IMR-90 (cell line): ENCODE measurements at regions not wholly inside any gene's neighbourhood (a gene's known extent, or its start where the extent isn't known, plus 50 kb on each side); places are given as distances from the start of the nearest gene placed in this dataset.
"Not testable (repeated sequence)": the region's sequence is repeated elsewhere in the genome, so short reads cannot be mapped to it uniquely, and the experiment has no call there.

Source experiments
- ATAC-seq: fragments of 200-7000 bp; cut with Tn5 transposase; 2 replicates; pipeline ENCODE4 v1.9.1; 2020; ENCODE audit warnings: low read depth, mild to moderate bottlenecking, moderate library complexity
- BruUV-seq: library from RNA; stranded (reverse); fragments of 400-500 nt; replicated peaks from 2 replicates; lab custom pipeline; 2021; lab: Mats Ljungman, UMichigan
- CTCF ChIA-PET: fragments of 300-600 bp; formaldehyde crosslinking; extraction: SDS; loops from one replicate; lab custom pipeline; 2021; ENCODE audit warnings: antibody characterized with exemption; lab: Yijun Ruan, JAX
- POLR2A ChIA-PET: fragments of 300-600 bp; sonication (Branson Sonifier 250); formaldehyde crosslinking; loops from one replicate; lab custom pipeline; 2022; ENCODE audit warnings: antibody characterized with exemption; ENCODE audit not compliant: unreplicated experiment; lab: Charles Lee
- DNase-seq: peaks from one replicate; pipeline ENCODE4 v3.0.0; 2013
- H2AFZ ChIP-seq: replicated peaks from 2 replicates; pipeline ENCODE3; 2013; ENCODE audit warnings: low read length, mild to moderate bottlenecking; ENCODE audit not compliant: poor library complexity
- H2AK5ac ChIP-seq: 2 replicates; pipeline ENCODE4 v1.6.1; 2013; ENCODE audit warnings: low read depth, low read length, inconsistent platforms
- H2AK9ac ChIP-seq: replicated peaks from 2 replicates; pipeline ENCODE3; 2013; ENCODE audit warnings: mild to moderate bottlenecking, low read depth, low read length, moderate library complexity; ENCODE audit not compliant: poor library complexity
- H2BK120ac ChIP-seq: 2 replicates; pipeline ENCODE4 v1.6.1; 2013; ENCODE audit warnings: low read depth, low read length, inconsistent platforms
- H2BK15ac ChIP-seq: 3 replicates; pipeline ENCODE4 v1.6.1; 2013; ENCODE audit warnings: low read depth, low read length, inconsistent platforms
- H2BK20ac ChIP-seq: 2 replicates; pipeline ENCODE4 v1.6.1; 2013; ENCODE audit warnings: low read depth, mild to moderate bottlenecking, inconsistent platforms, low read length, moderate library complexity
- H2BK5ac ChIP-seq: 2 replicates; pipeline ENCODE4 v1.6.1; 2013; ENCODE audit warnings: mild to moderate bottlenecking, low read depth, low read length, inconsistent platforms; ENCODE audit not compliant: poor library complexity, severe bottlenecking
- H3K14ac ChIP-seq: replicated peaks from 2 replicates; pipeline ENCODE4 v1.6.1; 2013; ENCODE audit warnings: low read depth, low read length, inconsistent platforms
- H3K18ac ChIP-seq: 2 replicates; pipeline ENCODE4 v1.6.1; 2013; ENCODE audit warnings: low read depth, low read length, control low read depth
- H3K23ac ChIP-seq: 2 replicates; pipeline ENCODE4 v1.6.1; 2013; ENCODE audit warnings: low read depth, low read length, inconsistent platforms
- H3K27ac ChIP-seq: 2 replicates; pipeline ENCODE4 v1.5.1; 2013; ENCODE audit warnings: mild to moderate bottlenecking, control low read depth, low read length; ENCODE audit not compliant: insufficient read depth
- H3K27me3 ChIP-seq: 2 replicates; pipeline ENCODE4 v1.6.1; 2013; ENCODE audit warnings: low read length; ENCODE audit not compliant: control insufficient read depth, insufficient read depth
- H3K36me3 ChIP-seq: 2 replicates; pipeline ENCODE4 v1.6.1; 2013; ENCODE audit warnings: low read length, mixed read lengths; ENCODE audit not compliant: control insufficient read depth, insufficient read depth
- H3K4ac ChIP-seq: 2 replicates; pipeline ENCODE4 v1.6.1; 2013; ENCODE audit warnings: low read depth, low read length, inconsistent platforms
- H3K4me1 ChIP-seq: 2 replicates; pipeline ENCODE4 v1.6.1; 2013; ENCODE audit warnings: low read length, mixed read lengths; ENCODE audit not compliant: control insufficient read depth, insufficient read depth
- H3K4me2 ChIP-seq: 2 replicates; pipeline ENCODE4 v1.6.1; 2013; ENCODE audit warnings: low read depth, mild to moderate bottlenecking, control low read depth, low read length, moderate library complexity
- H3K4me3 ChIP-seq: 2 replicates; pipeline ENCODE4 v1.5.1; 2013; ENCODE audit warnings: low read depth, mild to moderate bottlenecking, control low read depth, low read length, moderate library complexity; ENCODE audit not compliant: insufficient read depth
- H3K56ac ChIP-seq: 2 replicates; pipeline ENCODE4 v1.6.1; 2013; ENCODE audit warnings: low read length, inconsistent platforms; ENCODE audit not compliant: insufficient read depth; ENCODE audit errors: extremely low read depth
- H3K79me1 ChIP-seq, 2 experiments: 2 replicates each; pipeline ENCODE4 v1.6.1; 2013; ENCODE audit warnings: low read length in 2 of 2, inconsistent platforms in 1 of 2, low read depth in 1 of 2
- H3K9ac ChIP-seq: 2 replicates; pipeline ENCODE4 v1.6.1; 2013; ENCODE audit warnings: low read depth, low read length, control low read depth
- H3K9me1 ChIP-seq: 2 replicates; pipeline ENCODE4 v1.6.1; 2013; ENCODE audit warnings: low read length, inconsistent platforms; ENCODE audit not compliant: insufficient read depth
- H3K9me3 ChIP-seq: 2 replicates; pipeline ENCODE4 v1.6.1; 2013; ENCODE audit warnings: low read length; ENCODE audit not compliant: control insufficient read depth, insufficient read depth
- H4K20me1 ChIP-seq: 2 replicates; pipeline ENCODE4 v1.6.1; 2013; ENCODE audit warnings: low read length, inconsistent platforms; ENCODE audit not compliant: insufficient read depth
- H4K5ac ChIP-seq: 2 replicates; pipeline ENCODE4 v1.6.1; 2013; ENCODE audit warnings: mild to moderate bottlenecking, low read depth, low read length, control low read depth
- H4K8ac ChIP-seq, 2 experiments: 2 replicates each; pipeline ENCODE4 v1.6.1; 2013; ENCODE audit warnings: low read depth in 2 of 2, low read length in 2 of 2, control low read depth in 1 of 2, inconsistent platforms in 1 of 2
- H4K91ac ChIP-seq: 2 replicates; pipeline ENCODE4 v1.6.1; 2013; ENCODE audit warnings: low read depth, low read length, inconsistent platforms; ENCODE audit not compliant: insufficient read depth
- CTCF ChIP-seq: conservative IDR thresholded peaks from 2 replicates; pipeline ENCODE4 v1.5.1; 2012; ENCODE audit warnings: mild to moderate bottlenecking, low read depth, low read length, improper control_type of control experiment
- MAFK ChIP-seq: IDR thresholded peaks from 2 replicates; pipeline ENCODE4 v1.6.1; 2012; ENCODE audit warnings: low read depth, low read length, improper control_type of control experiment
- POLR2A ChIP-seq: IDR thresholded peaks from 2 replicates; pipeline ENCODE4 v1.6.1; 2012; ENCODE audit warnings: mild to moderate bottlenecking, low read depth, low read length
- WGBS, 2 experiments: methylation state at CpG; one replicate each; pipeline versions ENCODE4 v1.1.5 to v1.1.7; 2013; ENCODE audit warnings: missing lambda C conversion rate in 2 of 2; ENCODE audit not compliant: insufficient read length in 1 of 2; ENCODE audit errors: extremely low coverage in 2 of 2; 5-methylcytosine and 5-hydroxymethylcytosine counted together
- dilution Hi-C: fragments of 300-500 bp; cut with HindIII; formaldehyde crosslinking; loops from one replicate; pipeline ENCODE4 v1.14.3; 2018; ENCODE audit warnings: low sequenced_read_pairs; ENCODE audit not compliant: unreplicated experiment
- in situ Hi-C: fragments of 300-500 bp; cut with MboI; formaldehyde crosslinking; loops from 3 replicates; pipeline ENCODE4 v1.14.3; 2019; ENCODE audit warnings: low sequenced_read_pairs, inconsistent platforms, mixed read lengths
- intact Hi-C: fragments of 100-400 bp; cut with micrococcal nuclease; formaldehyde crosslinking; loops from 2 replicates; pipeline ENCODE4 v1.10.0; 2022

- Histone ChIP-seq H3K56ac (no peak overlapping the region), H3K4me2 (no peak overlapping the region), H3K4me1 (peaks cover 5% of the 10 kb centered on the region), H3K14ac (no peak overlapping the region), H4K20me1 (no peaks in the 10 kb centered on the region; the same call in 1 of the 2 replicates), H3K9me1 (no peaks in the 10 kb centered on the region), H3K27ac (no peak overlapping the region), H3K27me3 (no peaks in the 10 kb centered on the region), H3K79me1 (no peaks in the 10 kb centered on the region), H4K8ac (no peak overlapping the region), H4K91ac (no peak overlapping the region), H2BK15ac (no peak overlapping the region), H2AFZ (no peak overlapping the region), H3K9ac (no peak overlapping the region), H2AK5ac (no peak overlapping the region), H2BK120ac (no peak overlapping the region), H2AK9ac (no peak overlapping the region), H3K36me3 (no peaks in the 10 kb centered on the region), H2BK5ac (no peak overlapping the region), H3K4ac (no peak overlapping the region), H2BK20ac (no peak overlapping the region), H3K4me3 (no peak overlapping the region), H3K18ac (no peak overlapping the region), H3K23ac (no peak overlapping the region), H3K9me3 (no peaks in the 10 kb centered on the region), H4K5ac (no peak overlapping the region)
- BruUV-seq, result no TSS peak
- POLR2A ChIA-PET, result no interaction called here
- dilution Hi-C loops, result no loop called here
- CTCF ChIA-PET, result no interaction called here
- intact Hi-C loops, result no loop called here
- TF ChIP-seq POLR2A (no peak), CTCF (no peak), MAFK (peak; percentile 95)
- no peak for ATAC-seq
- DNase-seq, result no peak
- in situ Hi-C loops, result no loop called here
- WGBS, 2 experiments, result no CpG with 5 or more reads among the region's 3 CpGs
Measured at GRCh38 chr5:154701181-154701580, 54.0 kb upstream of the LARP1 start.

- H3K9me3 ChIP-seq, H3K56ac ChIP-seq, H2BK120ac ChIP-seq, H3K9me1 ChIP-seq, BruUV-seq, H3K36me3 ChIP-seq, ATAC-seq, H3K27ac ChIP-seq, H2BK5ac ChIP-seq, H2BK15ac ChIP-seq, DNase-seq, H3K23ac ChIP-seq, H4K20me1 ChIP-seq, H3K4me3 ChIP-seq, H2BK20ac ChIP-seq, POLR2A ChIA-PET, dilution Hi-C loops, H4K5ac ChIP-seq, H3K4me1 ChIP-seq, H2AK9ac ChIP-seq, H2AFZ ChIP-seq, H3K14ac ChIP-seq, H4K91ac ChIP-seq, intact Hi-C loops, H4K8ac ChIP-seq, H3K79me1 ChIP-seq, H2AK5ac ChIP-seq, CTCF ChIA-PET, H3K9ac ChIP-seq, H3K27me3 ChIP-seq, H3K4me2 ChIP-seq, in situ Hi-C loops, H3K4ac ChIP-seq, H3K18ac ChIP-seq: not testable (repeated sequence)
- WGBS, 2 experiments, result no CpG with 5 or more reads among the region's 10 CpGs
Measured at GRCh38 chr5:154700289-154700928, 54.8 kb upstream of the LARP1 start.
